PC-9 (cell line): ENCODE measurements at regions not wholly inside any gene's neighbourhood (a gene's known extent, or its start where the extent isn't known, plus 50 kb on each side); places are given as distances from the start of the nearest gene placed in this dataset.

ENCODE experiments used
- CTCF ChIP-seq: fragments of 200-600 bp; sonication (generic); conservative IDR thresholded peaks from 2 replicates; pipeline ENCODE4 v1.6.1; 2017; ENCODE audit warnings: mixed run types, antibody characterized with exemption, mild to moderate bottlenecking, moderate library complexity
- EZH2 ChIP-seq: fragments of 200-600 bp; sonication (generic); IDR thresholded peaks from 2 replicates; pipeline ENCODE4 v1.8.0; 2017; ENCODE audit warnings: antibody characterized with exemption, low read depth

- TF ChIP-seq CTCF (no peak), EZH2 (no peak)
These were observed 199.9 kb upstream of the KCNK2 start for GRCh38 chr1:214882616-214883015.
